MM.1S (cell line): ENCODE measurements at regions not wholly inside any gene's neighbourhood (a gene's known extent, or its start where the extent isn't known, plus 50 kb on each side); places are given as distances from the start of the nearest gene placed in this dataset.

Experiments used
- CTCF ChIP-seq: fragments of 300-600 bp; sonication (generic); IDR thresholded peaks from 2 replicates; pipeline ENCODE4 v1.5.1; 2016; ENCODE audit warnings: antibody characterized with exemption, low read length, mixed read lengths
- EZH2 ChIP-seq: fragments of 300-600 bp; sonication (generic); optimal IDR thresholded peaks from 2 replicates; pipeline ENCODE3; 2017; ENCODE audit warnings: low read depth, mild to moderate bottlenecking, antibody characterized with exemption, low read length, mixed read lengths
- EZH2phosphoT487 ChIP-seq: fragments of 300-600 bp; sonication (generic); IDR thresholded peaks from 2 replicates; pipeline ENCODE4 v1.6.1; 2018; ENCODE audit warnings: antibody characterized with exemption, low read length

DNA sequence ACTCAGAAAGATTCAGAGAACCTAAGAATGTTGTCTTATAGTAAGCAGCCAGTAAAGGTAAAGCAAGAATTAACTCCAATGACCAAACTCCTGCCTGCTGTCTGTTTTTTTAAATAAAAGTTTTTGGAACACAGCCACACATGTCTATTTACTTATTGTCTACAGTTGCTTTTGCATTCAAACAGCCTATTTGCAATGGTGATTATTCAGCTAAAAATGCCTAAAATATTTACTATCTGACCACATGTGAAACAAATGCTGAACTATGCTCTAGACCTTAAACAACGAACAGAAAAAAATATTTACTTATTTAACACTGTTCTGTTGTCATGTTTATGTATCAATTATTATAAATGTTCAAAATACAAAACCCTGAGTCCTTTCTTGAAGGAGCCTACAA lies 1246.6 kb downstream of the FAM181B start:
- TF ChIP-seq EZH2phosphoT487 (no peak), CTCF (no peak), EZH2 (no peak)
